Esophagus muscularis mucosa (tissue), 3 donors: ENCODE measurements at regions not wholly inside any gene's neighbourhood (a gene's known extent, or its start where the extent isn't known, plus 50 kb on each side); places are given as distances from the start of the nearest gene placed in this dataset.

Experiments
- POLR2A ChIP-seq: fragments of 450-650 bp; IDR thresholded peaks from one replicate; pipeline ENCODE4 v1.6.1; 2017; ENCODE audit warnings: antibody characterized with exemption, moderate library complexity, mild to moderate bottlenecking, low read depth
- POLR2AphosphoS5 ChIP-seq, 2 donors: sonication (generic); formaldehyde crosslinking; IDR thresholded peaks; one replicate each; pipeline ENCODE4 v1.6.1; 2017; ENCODE audit warnings: antibody characterized with exemption in 2 of 2
- TF ChIP-seq, protein P1 (sequence below), 3 experiments: fragments of 200-600 bp in 2 of 3; fragments of 450-650 bp in 1 of 3; sonication (generic) in 2 of 3; IDR thresholded peaks; one replicate each; pipeline ENCODE4 v1.5.1; 2017 to 2019; ENCODE audit warnings: antibody characterized with exemption in 3 of 3, mild to moderate bottlenecking in 2 of 3, moderate library complexity in 1 of 3

DNA sequence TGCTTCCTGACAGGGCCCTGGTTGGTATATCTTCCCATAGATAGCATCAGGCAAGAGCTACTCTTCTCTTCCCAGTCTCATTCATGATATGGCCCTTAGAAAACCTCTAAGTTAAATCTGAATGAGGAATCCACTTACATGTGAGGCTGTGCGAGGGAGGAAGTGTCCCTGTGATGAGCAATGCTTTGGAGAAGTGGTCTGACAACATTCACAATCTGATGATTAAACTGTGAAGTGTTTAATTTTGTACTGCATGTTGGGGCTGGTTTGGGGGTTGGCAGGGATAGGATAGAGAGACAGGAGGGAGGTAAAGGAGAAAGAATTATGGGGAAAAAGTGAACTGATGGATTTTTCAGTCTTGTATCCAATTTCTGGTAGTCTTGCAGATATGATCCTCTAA, 421.2 kb upstream of the DAB1 start:
- TF ChIP-seq, protein P1, sequence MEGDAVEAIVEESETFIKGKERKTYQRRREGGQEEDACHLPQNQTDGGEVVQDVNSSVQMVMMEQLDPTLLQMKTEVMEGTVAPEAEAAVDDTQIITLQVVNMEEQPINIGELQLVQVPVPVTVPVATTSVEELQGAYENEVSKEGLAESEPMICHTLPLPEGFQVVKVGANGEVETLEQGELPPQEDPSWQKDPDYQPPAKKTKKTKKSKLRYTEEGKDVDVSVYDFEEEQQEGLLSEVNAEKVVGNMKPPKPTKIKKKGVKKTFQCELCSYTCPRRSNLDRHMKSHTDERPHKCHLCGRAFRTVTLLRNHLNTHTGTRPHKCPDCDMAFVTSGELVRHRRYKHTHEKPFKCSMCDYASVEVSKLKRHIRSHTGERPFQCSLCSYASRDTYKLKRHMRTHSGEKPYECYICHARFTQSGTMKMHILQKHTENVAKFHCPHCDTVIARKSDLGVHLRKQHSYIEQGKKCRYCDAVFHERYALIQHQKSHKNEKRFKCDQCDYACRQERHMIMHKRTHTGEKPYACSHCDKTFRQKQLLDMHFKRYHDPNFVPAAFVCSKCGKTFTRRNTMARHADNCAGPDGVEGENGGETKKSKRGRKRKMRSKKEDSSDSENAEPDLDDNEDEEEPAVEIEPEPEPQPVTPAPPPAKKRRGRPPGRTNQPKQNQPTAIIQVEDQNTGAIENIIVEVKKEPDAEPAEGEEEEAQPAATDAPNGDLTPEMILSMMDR (IDR thresholded peaks at IDR 0.05), result no peak
- TF ChIP-seq POLR2A (no peak), POLR2AphosphoS5 (IDR thresholded peaks at IDR 0.05) (no peak)
